Loucy (cell line): ENCODE measurements at regions not wholly inside any gene's neighbourhood (a gene's known extent, or its start where the extent isn't known, plus 50 kb on each side); places are given as distances from the start of the nearest gene placed in this dataset.
"Not testable (repeated sequence)": the region's sequence is repeated elsewhere in the genome, so short reads cannot be mapped to it uniquely, and the experiment has no call there.

Experiments used
- H2AFZ ChIP-seq: fragments of 200-600 bp; sonication (generic); 2 replicates; pipeline ENCODE4 v1.6.0; 2016; ENCODE audit warnings: antibody characterized with exemption, mild to moderate bottlenecking, low read length, moderate library complexity
- H3F3A ChIP-seq: fragments of 200-600 bp; 2 replicates; pipeline ENCODE4 v1.6.0; 2016; ENCODE audit warnings: antibody characterized with exemption, low read depth, mild to moderate bottlenecking
- H3K27me3 ChIP-seq: fragments of 200-600 bp; sonication (generic); 2 replicates; pipeline ENCODE4 v1.6.1; 2014; ENCODE audit warnings: low read length, mild to moderate bottlenecking; ENCODE audit not compliant: insufficient read depth, poor library complexity, severe bottlenecking
- H3K36me3 ChIP-seq: fragments of 200-600 bp; sonication (generic); 2 replicates; pipeline ENCODE4 v1.6.1; 2016; ENCODE audit warnings: low read length; ENCODE audit not compliant: insufficient read depth
- H3K4me1 ChIP-seq: fragments of 200-600 bp; sonication (generic); 2 replicates; pipeline ENCODE4 v1.5.1; 2014; ENCODE audit warnings: low read length, mild to moderate bottlenecking; ENCODE audit not compliant: insufficient read depth, poor library complexity, severe bottlenecking
- H3K4me2 ChIP-seq: fragments of 200-600 bp; sonication (generic); 2 replicates; pipeline ENCODE4 v1.6.0; 2014; ENCODE audit warnings: antibody characterized with exemption, low read length, low read depth, mild to moderate bottlenecking; ENCODE audit not compliant: poor library complexity, severe bottlenecking
- H3K4me3 ChIP-seq: fragments of 200-600 bp; sonication (generic); 2 replicates; pipeline ENCODE4 v1.5.1; 2014; ENCODE audit warnings: low read length, mild to moderate bottlenecking, mixed read lengths; ENCODE audit not compliant: poor library complexity, severe bottlenecking
- H3K79me2 ChIP-seq: fragments of 200-600 bp; sonication (generic); 2 replicates; pipeline ENCODE4 v1.6.1; 2014; ENCODE audit warnings: low read length; ENCODE audit not compliant: insufficient read depth
- H3K9ac ChIP-seq: fragments of 200-600 bp; sonication (generic); 2 replicates; pipeline ENCODE4 v1.6.0; 2014; ENCODE audit warnings: mild to moderate bottlenecking, low read depth, low read length, moderate library complexity; ENCODE audit not compliant: poor library complexity, severe bottlenecking
- H3K9me2 ChIP-seq: fragments of 200-600 bp; sonication (generic); replicated peaks from 2 replicates; pipeline ENCODE4 v1.6.1; 2016; ENCODE audit warnings: low read depth, low read length, mixed read lengths
- H3K9me3 ChIP-seq: fragments of 200-600 bp; sonication (generic); 2 replicates; pipeline ENCODE4 v1.6.1; 2014; ENCODE audit warnings: mild to moderate bottlenecking, antibody characterized with exemption, low read length, low read depth; ENCODE audit not compliant: insufficient read depth
- H4K20me1 ChIP-seq: fragments of 200-600 bp; sonication (generic); 2 replicates; pipeline ENCODE4 v1.6.0; 2014; ENCODE audit warnings: antibody characterized with exemption, low read length, mild to moderate bottlenecking; ENCODE audit not compliant: insufficient read depth, poor library complexity, severe bottlenecking
- CTCF ChIP-seq: fragments of 200-600 bp; sonication (generic); conservative IDR thresholded peaks from 2 replicates; pipeline ENCODE4 v1.5.1; 2014; ENCODE audit warnings: mild to moderate bottlenecking, antibody characterized with exemption, low read length
- EZH2phosphoT487 ChIP-seq: fragments of 200-600 bp; IDR thresholded peaks from 2 replicates; pipeline ENCODE4 v1.6.1; 2018; ENCODE audit warnings: antibody characterized with exemption, mild to moderate bottlenecking, moderate library complexity, borderline replicate concordance

GRCh38 chr11:98740321-98740720, 280.4 kb upstream of the CNTN5 start:
- no peaks in the 10 kb centered on the region for H3F3A ChIP-seq
- no peak overlapping the region for H2AFZ ChIP-seq
- H3K27me3 ChIP-seq = no peaks in the 10 kb centered on the region
- no peaks in the 10 kb centered on the region for H3K36me3 ChIP-seq
- no peaks in the 10 kb centered on the region for H3K4me1 ChIP-seq
- no peak for TF ChIP-seq CTCF
- no peak for TF ChIP-seq EZH2phosphoT487
- no peaks in the 10 kb centered on the region for H3K9me3 ChIP-seq
- no peak overlapping the region for H3K4me2 ChIP-seq
- no peaks in the 10 kb centered on the region for H3K9me2 ChIP-seq
- no peak overlapping the region for H3K4me3 ChIP-seq
- H3K9ac ChIP-seq = no peak overlapping the region
- H4K20me1 ChIP-seq = no peaks in the 10 kb centered on the region
- H3K79me2 ChIP-seq = no peaks in the 10 kb centered on the region

GRCh38 chr11:98763446-98763845, 257.3 kb upstream of the CNTN5 start:
- not testable (repeated sequence) for H3K4me1 ChIP-seq, H2AFZ ChIP-seq, H3K4me3 ChIP-seq, H3K9me3 ChIP-seq, H3K27me3 ChIP-seq, H3K4me2 ChIP-seq, H3K79me2 ChIP-seq, H4K20me1 ChIP-seq, H3F3A ChIP-seq, H3K9ac ChIP-seq, H3K36me3 ChIP-seq, H3K9me2 ChIP-seq

GRCh38 chr11:98766903-98767302, 253.8 kb upstream of the CNTN5 start:
- Histone ChIP-seq H3K79me2 (no peaks in the 10 kb centered on the region), H3K9me2 (no peaks in the 10 kb centered on the region), H3K9ac (no peak overlapping the region), H3K4me3 (no peak overlapping the region), H3K4me1 (no peaks in the 10 kb centered on the region), H3K4me2 (no peak overlapping the region), H3K27me3 (no peaks in the 10 kb centered on the region), H4K20me1 (no peaks in the 10 kb centered on the region), H3K9me3 (no peaks in the 10 kb centered on the region), H3K36me3 (no peaks in the 10 kb centered on the region), H2AFZ (no peak overlapping the region), H3F3A (no peaks in the 10 kb centered on the region)
- TF ChIP-seq EZH2phosphoT487 = no peak
- no peak for TF ChIP-seq CTCF

- not testable (repeated sequence) for H3K4me1 ChIP-seq, H3F3A ChIP-seq, H3K4me3 ChIP-seq, H4K20me1 ChIP-seq, H2AFZ ChIP-seq, H3K9ac ChIP-seq, H3K27me3 ChIP-seq, H3K4me2 ChIP-seq, H3K9me3 ChIP-seq, H3K79me2 ChIP-seq, H3K9me2 ChIP-seq, H3K36me3 ChIP-seq
Measured at GRCh38 chr11:98770046-98770445, 250.7 kb upstream of the CNTN5 start.
